B cell (primary cell): ENCODE measurements at regions not wholly inside any gene's neighbourhood (a gene's known extent, or its start where the extent isn't known, plus 50 kb on each side); places are given as distances from the start of the nearest gene placed in this dataset.

Source experiments
- EZH2 ChIP-seq: IDR thresholded peaks from 2 replicates; pipeline ENCODE4 v1.6.1; 2012; ENCODE audit warnings: borderline replicate concordance, low read depth, mild to moderate bottlenecking, moderate library complexity, low read length; ENCODE audit not compliant: insufficient read depth, poor library complexity, severe bottlenecking
- TF ChIP-seq, protein P1 (sequence below): fragments of 200-600 bp; IDR thresholded peaks from one replicate; pipeline ENCODE4 v1.8.0; 2022; ENCODE audit warnings: antibody characterized with exemption, mild to moderate bottlenecking

- TF ChIP-seq EZH2, result no peak
- TF ChIP-seq, protein P1, sequence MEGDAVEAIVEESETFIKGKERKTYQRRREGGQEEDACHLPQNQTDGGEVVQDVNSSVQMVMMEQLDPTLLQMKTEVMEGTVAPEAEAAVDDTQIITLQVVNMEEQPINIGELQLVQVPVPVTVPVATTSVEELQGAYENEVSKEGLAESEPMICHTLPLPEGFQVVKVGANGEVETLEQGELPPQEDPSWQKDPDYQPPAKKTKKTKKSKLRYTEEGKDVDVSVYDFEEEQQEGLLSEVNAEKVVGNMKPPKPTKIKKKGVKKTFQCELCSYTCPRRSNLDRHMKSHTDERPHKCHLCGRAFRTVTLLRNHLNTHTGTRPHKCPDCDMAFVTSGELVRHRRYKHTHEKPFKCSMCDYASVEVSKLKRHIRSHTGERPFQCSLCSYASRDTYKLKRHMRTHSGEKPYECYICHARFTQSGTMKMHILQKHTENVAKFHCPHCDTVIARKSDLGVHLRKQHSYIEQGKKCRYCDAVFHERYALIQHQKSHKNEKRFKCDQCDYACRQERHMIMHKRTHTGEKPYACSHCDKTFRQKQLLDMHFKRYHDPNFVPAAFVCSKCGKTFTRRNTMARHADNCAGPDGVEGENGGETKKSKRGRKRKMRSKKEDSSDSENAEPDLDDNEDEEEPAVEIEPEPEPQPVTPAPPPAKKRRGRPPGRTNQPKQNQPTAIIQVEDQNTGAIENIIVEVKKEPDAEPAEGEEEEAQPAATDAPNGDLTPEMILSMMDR, result no peak
Measured at GRCh38 chr6:14221564-14222279, 104.2 kb downstream of the CD83 start.
